ENCODE measurements at regions not wholly inside any gene's neighbourhood (a gene's known extent, or its start where the extent isn't known, plus 50 kb on each side); places are given as distances from the start of the nearest gene placed in this dataset.
"Not testable (repeated sequence)": the region's sequence is repeated elsewhere in the genome, so short reads cannot be mapped to it uniquely, and the experiment has no call there.

DNA sequence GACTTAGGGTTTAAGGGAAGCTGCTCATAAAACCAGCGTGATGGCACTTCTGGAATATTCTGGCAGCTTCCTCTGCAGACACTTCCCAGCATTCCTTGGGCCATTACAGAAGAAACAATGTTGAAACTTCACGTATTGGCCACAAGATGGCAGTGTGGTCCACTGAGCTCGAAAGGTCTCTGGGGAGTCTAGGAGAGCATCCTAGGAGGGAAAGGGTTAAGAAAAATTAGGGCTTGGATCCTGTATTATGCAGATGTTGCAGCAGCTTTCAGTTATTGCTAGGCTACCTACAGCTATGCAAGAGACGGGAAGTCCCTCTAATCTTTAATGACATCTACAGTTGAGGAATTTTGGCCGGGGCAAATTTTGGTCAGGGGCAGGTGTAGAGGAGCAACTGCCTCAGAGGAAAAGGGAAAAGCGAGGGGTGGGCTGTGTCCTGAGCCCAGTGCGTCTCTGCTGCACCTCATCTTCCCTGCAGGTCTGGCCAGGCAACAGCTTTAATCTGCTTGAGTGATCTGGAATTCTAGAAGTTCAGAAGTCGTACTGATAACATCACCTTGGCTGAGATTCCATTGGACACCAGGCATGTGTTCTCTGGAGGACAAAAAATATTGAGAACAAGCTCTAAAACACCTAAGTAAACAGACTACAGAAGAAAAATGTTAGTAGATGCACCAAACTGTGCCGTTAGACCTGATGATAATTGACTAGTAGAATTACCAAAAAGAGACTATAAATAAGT lies 220.8 kb upstream of the PRSS58 start:
- CTCF ChIA-PET, result interaction anchor here (1.1 to 20.2 kb wide), 19 partner anchors 10 to 525 kb away, joined by 3 to 355 read pairs (median 4); no protein-coding TSS in a partner anchor
- H3K4me3 Mint-ChIP-seq, result no peak overlapping the region
- H3K27me3 Mint-ChIP-seq, result no peaks in the 10 kb centered on the region
- no peak overlapping the region for H3K27ac Mint-ChIP-seq
- no peaks in the 10 kb centered on the region for H3K36me3 Mint-ChIP-seq (ENCODE audit: low read depth)
- H3K9me3 Mint-ChIP-seq, result no peaks in the 10 kb centered on the region
- peaks cover 45% of the 10 kb centered on the region for H3K4me1 Mint-ChIP-seq
- POLR2A ChIA-PET, result interaction anchor here (1.2 kb wide), 1 partner anchor 15 kb away, joined by 6 read pairs; no protein-coding TSS in a partner anchor
- peak; percentile 42 for DNase-seq

DNA sequence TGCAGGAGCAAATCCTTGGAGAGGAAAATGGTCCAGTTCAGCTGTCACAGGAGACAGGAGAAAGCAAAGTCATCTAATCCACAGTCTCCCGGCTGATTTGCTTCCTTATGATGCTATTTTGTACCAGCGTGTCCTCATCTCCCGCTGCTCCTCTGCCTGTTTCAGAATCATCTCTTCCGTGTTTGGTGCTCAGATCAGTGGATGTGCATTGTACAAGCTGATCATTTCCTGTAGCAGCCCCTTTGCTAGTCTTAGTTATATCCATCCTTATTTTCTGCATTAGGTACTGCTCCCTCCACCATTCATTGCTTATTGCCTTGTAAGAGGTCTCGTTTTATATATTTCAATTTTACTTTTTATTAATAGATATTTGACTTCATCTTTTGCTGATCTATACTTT lies 219.9 kb upstream of the PRSS58 start:
- H3K4me1 Mint-ChIP-seq, result peaks cover 39% of the 10 kb centered on the region
- ChIA-PET CTCF (interaction anchor here (1.1 to 20.2 kb wide), 15 partner anchors 11 to 333 kb away, joined by 3 to 355 read pairs (median 4); no protein-coding TSS in a partner anchor), POLR2A (interaction anchor here (1.2 kb wide), 1 partner anchor 14 kb away, joined by 6 read pairs; no protein-coding TSS in a partner anchor)
- H3K27ac Mint-ChIP-seq, result peak overlapping the region; percentile 72
- not testable (repeated sequence) for H3K4me3 Mint-ChIP-seq; H3K9me3 Mint-ChIP-seq; H3K27me3 Mint-ChIP-seq; DNase-seq; H3K36me3 Mint-ChIP-seq (ENCODE audit: low read depth)

DNA sequence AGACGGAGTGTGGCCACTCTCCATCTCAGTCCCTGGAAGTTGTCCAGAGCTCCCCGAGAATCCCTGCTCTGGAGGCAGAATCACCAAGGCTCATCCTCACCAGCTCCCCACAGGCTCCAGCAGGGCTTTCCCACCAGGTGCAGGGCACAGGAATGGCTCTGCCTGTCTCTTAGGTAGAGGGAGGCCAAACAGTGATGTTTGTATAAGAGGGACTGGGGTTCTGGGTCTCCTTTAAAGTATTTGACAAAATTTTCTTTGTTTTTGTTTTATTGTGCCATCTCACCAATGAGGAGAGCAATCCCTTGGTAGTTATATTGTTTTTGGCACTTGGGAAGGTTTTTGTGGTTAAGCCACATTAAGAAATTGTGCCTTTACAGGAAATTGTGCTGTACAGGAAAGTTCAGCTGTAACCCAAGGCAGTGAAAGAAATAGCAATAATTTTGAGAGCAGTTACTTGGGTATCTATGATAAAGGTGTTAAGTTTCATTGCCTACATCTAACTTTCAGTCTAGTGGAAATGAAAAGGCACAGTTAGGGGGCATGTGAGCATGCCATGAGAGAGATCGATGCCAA lies 219.3 kb upstream of the PRSS58 start:
- H3K4me3 Mint-ChIP-seq, result peak overlapping the region; percentile 4
- ChIA-PET CTCF (interaction anchor here (1.0 to 20.2 kb wide), 7 partner anchors 12 to 54 kb away, joined by 3 to 355 read pairs (median 9); no protein-coding TSS in a partner anchor), POLR2A (no interaction called here)
- H3K9me3 Mint-ChIP-seq, result no peaks in the 10 kb centered on the region
- no peaks in the 10 kb centered on the region for H3K36me3 Mint-ChIP-seq (ENCODE audit: low read depth)
- peaks cover 4% of the 10 kb centered on the region for H3K27me3 Mint-ChIP-seq
- DNase-seq, result no peak
- peaks cover 33% of the 10 kb centered on the region for H3K4me1 Mint-ChIP-seq
- peak overlapping the region; percentile 72 for H3K27ac Mint-ChIP-seq

DNA sequence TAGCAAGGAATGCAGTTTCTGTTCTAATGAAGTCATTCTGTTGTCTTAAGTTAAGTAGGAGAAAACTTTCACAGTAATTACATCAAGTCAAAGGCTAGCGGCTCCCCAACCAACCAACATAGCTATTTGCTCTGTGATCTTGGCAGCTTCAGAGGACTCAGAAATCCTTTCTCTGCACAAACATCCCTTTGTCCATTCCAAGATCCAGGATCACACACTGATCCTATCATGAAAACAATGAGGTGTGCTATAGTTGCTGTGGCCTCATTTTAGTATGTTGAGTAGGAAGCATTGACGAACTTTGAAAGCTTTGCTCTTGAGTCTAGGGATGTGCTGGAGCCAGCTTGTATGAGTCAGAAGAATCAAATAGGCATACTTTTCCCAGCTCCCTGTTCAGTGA lies 218.2 kb upstream of the PRSS58 start:
- Mint-ChIP-seq H3K9me3 (no peaks in the 10 kb centered on the region), H3K27ac (no peak overlapping the region), H3K4me1 (peaks cover 27% of the 10 kb centered on the region), H3K4me3 (no peak overlapping the region), H3K36me3 (ENCODE audit: low read depth) (no peaks in the 10 kb centered on the region), H3K27me3 (peaks cover 7% of the 10 kb centered on the region)
- CTCF ChIA-PET, result interaction anchor here (0.7 to 20.2 kb wide), 4 partner anchors 11 to 40 kb away, joined by 3 to 355 read pairs (median 20); no protein-coding TSS in a partner anchor
- POLR2A ChIA-PET, result interaction anchor here (1.4 kb wide), 1 partner anchor 13 kb away, joined by 3 read pairs; no protein-coding TSS in a partner anchor
- no peak for DNase-seq

DNA sequence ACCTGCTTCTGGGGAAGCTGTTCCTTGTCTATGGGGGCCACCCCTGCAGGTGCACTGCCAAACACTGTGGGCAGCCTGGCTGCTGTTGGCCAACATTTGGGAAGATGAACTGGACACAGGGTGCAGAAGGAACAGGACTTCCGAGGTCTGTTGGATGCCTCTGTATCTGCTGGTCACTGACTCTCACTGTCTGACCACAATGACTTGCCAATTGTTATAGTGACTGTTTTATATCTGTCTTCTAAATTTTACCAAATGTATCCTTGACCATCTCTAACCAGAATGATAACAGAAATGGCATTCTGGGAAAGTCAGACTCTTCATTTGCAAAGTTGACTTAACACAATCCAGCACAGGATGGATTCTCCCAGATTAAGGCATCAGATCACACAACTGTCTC lies 214.0 kb upstream of the PRSS58 start:
- no peak for DNase-seq
- H3K9me3 Mint-ChIP-seq, result no peaks in the 10 kb centered on the region
- peaks cover 7% of the 10 kb centered on the region for H3K27me3 Mint-ChIP-seq
- no peak overlapping the region for H3K27ac Mint-ChIP-seq
- H3K4me1 Mint-ChIP-seq, result peaks cover 8% of the 10 kb centered on the region
- no peak overlapping the region for H3K4me3 Mint-ChIP-seq
- no peaks in the 10 kb centered on the region for H3K36me3 Mint-ChIP-seq (ENCODE audit: low read depth)
- POLR2A ChIA-PET, result interaction anchor here (0.7 kb wide), 1 partner anchor 23 kb away, joined by 3 read pairs; no protein-coding TSS in a partner anchor
- CTCF ChIA-PET, result interaction anchor here (18.6 to 20.2 kb wide), 2 partner anchors 6 to 7 kb away, joined by 355 read pairs; no protein-coding TSS in a partner anchor

DNA sequence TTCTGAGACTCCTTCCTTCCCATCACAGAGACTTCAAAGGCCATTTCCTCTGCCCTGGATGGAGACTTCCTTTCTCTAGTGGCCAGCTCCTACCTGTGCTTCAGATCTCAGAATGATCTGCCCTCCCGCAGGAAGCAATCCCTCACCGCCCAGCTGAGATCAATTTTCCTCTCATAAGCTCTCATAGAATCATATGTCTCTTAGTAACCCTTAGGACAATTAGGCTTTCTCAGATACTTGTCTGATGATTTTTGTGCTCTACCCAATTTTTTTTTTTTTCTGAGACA lies 212.6 kb upstream of the PRSS58 start:
- no peak overlapping the region for H3K27ac Mint-ChIP-seq
- H3K36me3 Mint-ChIP-seq (ENCODE audit: low read depth), result no peaks in the 10 kb centered on the region
- H3K27me3 Mint-ChIP-seq, result peaks cover 7% of the 10 kb centered on the region
- no peaks in the 10 kb centered on the region for H3K9me3 Mint-ChIP-seq
- no peak overlapping the region for H3K4me3 Mint-ChIP-seq
- POLR2A ChIA-PET, result no interaction called here
- CTCF ChIA-PET, result interaction anchor here (18.6 to 20.2 kb wide), 2 partner anchors 5 to 9 kb away, joined by 355 read pairs; no protein-coding TSS in a partner anchor
- peaks cover 4% of the 10 kb centered on the region for H3K4me1 Mint-ChIP-seq
- DNase-seq, result no peak

DNA sequence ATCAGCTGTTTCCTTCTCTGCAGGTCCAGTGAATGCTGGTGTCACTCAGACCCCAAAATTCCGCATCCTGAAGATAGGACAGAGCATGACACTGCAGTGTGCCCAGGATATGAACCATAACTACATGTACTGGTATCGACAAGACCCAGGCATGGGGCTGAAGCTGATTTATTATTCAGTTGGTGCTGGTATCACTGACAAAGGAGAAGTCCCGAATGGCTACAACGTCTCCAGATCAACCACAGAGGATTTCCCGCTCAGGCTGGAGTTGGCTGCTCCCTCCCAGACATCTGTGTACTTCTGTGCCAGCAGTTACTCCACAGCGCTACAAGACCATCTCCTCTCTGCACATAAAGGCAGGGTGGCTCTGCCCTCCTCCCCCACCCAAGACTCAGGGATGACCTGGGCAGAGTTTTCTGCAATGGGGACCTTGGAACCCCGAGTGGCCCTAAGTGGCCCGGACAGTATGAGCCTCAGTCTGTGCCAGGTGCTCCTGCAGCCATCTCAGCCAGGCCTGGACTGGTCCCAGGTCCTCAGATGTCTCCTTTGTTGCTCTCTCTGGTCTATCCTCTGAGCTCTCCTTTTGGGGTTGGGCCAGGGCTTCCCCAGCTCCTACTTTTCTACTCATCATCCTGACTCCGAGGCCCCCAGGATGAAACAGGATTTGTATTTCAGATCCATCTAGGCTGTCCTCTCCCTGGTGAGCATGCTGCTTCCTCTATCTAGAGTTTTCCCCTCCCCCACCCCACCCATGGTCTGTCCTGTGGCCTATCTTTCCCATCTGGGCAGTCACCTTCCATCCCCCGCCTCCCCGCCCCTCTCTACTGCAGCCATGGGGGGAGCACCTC lies 212.1 kb upstream of the PRSS58 start:
- Mint-ChIP-seq H3K4me3 (no peak overlapping the region), H3K4me1 (peaks cover 6% of the 10 kb centered on the region), H3K9me3 (no peaks in the 10 kb centered on the region), H3K36me3 (ENCODE audit: low read depth) (no peaks in the 10 kb centered on the region), H3K27ac (no peak overlapping the region), H3K27me3 (peaks cover 7% of the 10 kb centered on the region)
- no peak for DNase-seq
- POLR2A ChIA-PET, result no interaction called here
- CTCF ChIA-PET, result interaction anchor here (18.6 to 20.2 kb wide), 2 partner anchors 5 to 9 kb away, joined by 355 read pairs; no protein-coding TSS in a partner anchor

DNA sequence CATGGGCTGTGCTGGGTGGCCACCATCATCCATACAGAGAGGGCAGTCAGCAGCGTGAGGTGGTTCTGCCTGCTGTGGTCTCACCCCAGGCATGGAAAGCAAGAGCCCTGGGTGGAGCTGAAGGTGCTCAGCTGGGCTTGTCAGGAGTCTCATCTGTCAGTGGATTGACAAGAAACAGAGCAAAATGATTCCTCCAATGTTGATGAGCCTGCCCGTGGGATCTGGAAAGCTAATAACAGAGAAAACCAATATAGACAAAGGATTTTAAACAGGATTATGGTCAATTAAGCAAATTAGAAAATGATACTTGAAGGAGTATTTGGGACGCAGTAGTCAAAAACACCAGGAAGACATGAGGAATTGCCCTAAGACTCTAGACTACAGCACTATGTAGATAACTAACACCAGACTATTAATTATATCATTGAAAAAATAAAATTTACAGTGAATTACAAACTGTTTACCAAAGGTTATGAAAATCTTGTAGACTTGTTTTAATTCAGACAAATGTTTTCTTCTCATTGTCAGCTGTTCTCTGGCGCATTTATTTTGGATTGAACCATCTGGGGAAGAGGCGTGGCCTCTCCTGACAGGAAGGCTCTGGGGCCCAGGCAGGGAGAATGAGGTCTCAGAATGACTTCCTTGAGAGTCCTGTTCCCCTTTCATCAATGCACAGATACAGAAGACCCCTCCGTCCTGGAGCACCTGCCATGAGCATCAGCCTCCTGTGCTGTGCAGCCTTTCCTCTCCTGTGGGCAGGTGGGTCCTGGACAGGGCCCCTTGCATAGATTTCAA lies 211.2 kb upstream of the PRSS58 start:
- ChIA-PET POLR2A (no interaction called here), CTCF (interaction anchor here (18.6 to 20.2 kb wide), 2 partner anchors 4 to 10 kb away, joined by 355 read pairs; no protein-coding TSS in a partner anchor)
- H3K27ac Mint-ChIP-seq, result no peak overlapping the region
- no peaks in the 10 kb centered on the region for H3K9me3 Mint-ChIP-seq
- no peaks in the 10 kb centered on the region for H3K36me3 Mint-ChIP-seq (ENCODE audit: low read depth)
- H3K4me1 Mint-ChIP-seq, result peaks cover 10% of the 10 kb centered on the region
- H3K4me3 Mint-ChIP-seq, result no peak overlapping the region
- DNase-seq, result no peak
- H3K27me3 Mint-ChIP-seq, result peaks cover 7% of the 10 kb centered on the region

DNA sequence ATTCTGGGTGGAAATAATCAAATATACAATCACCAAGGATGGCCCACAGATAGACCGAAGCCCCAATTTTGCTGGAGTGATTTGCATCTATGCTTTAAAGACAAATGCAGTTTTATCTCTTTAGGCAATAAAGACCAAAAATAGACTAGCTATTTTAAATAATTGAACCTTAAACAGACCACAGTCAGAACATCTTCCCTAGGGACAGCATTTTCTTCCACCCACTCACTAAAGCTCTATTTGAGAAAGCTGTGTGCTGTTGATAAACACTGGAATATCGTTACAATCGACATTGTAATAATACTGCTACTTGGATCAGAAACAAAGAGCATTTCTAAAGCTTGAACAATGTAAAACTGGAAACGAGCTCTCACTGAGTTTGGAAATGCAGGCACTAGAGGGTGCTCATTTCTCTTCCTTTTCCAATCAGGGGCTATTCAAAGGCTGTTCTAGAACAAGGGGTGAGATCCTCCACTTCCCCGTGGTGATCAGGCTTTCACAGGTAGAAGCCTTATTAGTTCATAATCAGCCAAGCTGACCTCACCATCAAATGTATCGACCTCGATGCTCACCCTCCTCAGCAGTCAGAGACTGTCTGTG lies 209.3 kb upstream of the PRSS58 start:
- not testable (repeated sequence) for H3K27me3 Mint-ChIP-seq; H3K27ac Mint-ChIP-seq; H3K9me3 Mint-ChIP-seq; H3K4me3 Mint-ChIP-seq; H3K36me3 Mint-ChIP-seq (ENCODE audit: low read depth); DNase-seq
- CTCF ChIA-PET, result interaction anchor here (1.0 to 18.6 kb wide), 2 partner anchors 12 to 110 kb away, joined by 3 to 355 read pairs; no protein-coding TSS in a partner anchor
- H3K4me1 Mint-ChIP-seq, result peaks cover 24% of the 10 kb centered on the region
- POLR2A ChIA-PET, result interaction anchor here (1.2 kb wide), 1 partner anchor 16 kb away, joined by 4 read pairs; no protein-coding TSS in a partner anchor

DNA sequence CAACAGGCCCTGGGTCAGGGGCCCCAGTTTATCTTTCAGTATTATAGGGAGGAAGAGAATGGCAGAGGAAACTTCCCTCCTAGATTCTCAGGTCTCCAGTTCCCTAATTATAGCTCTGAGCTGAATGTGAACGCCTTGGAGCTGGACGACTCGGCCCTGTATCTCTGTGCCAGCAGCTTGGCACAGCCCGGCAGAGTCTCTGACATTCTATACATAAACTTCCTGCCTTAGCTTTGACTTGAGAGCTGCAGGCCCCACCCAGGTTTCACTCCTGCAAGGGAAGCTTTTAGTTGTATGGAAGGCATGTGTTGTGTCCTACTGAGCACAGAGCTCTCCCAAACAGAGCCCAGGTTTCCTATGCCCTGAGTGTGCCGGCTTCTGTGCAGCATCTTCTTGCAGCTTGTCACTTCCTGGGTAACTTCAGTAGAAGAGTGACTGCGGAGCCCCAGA lies 205.6 kb upstream of the PRSS58 start:
- ChIA-PET POLR2A (interaction anchor here (0.6 to 2.4 kb wide), 9 partner anchors 9 to 345 kb away, joined by 3 to 24 read pairs (median 4); no protein-coding TSS in a partner anchor), CTCF (interaction anchor here (0.7 to 18.6 kb wide), 15 partner anchors 9 to 539 kb away, joined by 3 to 355 read pairs (median 4); no protein-coding TSS in a partner anchor)
- peak overlapping the region; percentile 83 for H3K27ac Mint-ChIP-seq
- peaks cover 39% of the 10 kb centered on the region for H3K4me1 Mint-ChIP-seq
- H3K27me3 Mint-ChIP-seq, result peaks cover 4% of the 10 kb centered on the region
- peak overlapping the region; percentile 70 for H3K4me3 Mint-ChIP-seq
- peak; percentile 39 for DNase-seq
- no peaks in the 10 kb centered on the region for H3K9me3 Mint-ChIP-seq
- no peaks in the 10 kb centered on the region for H3K36me3 Mint-ChIP-seq (ENCODE audit: low read depth)

DNA sequence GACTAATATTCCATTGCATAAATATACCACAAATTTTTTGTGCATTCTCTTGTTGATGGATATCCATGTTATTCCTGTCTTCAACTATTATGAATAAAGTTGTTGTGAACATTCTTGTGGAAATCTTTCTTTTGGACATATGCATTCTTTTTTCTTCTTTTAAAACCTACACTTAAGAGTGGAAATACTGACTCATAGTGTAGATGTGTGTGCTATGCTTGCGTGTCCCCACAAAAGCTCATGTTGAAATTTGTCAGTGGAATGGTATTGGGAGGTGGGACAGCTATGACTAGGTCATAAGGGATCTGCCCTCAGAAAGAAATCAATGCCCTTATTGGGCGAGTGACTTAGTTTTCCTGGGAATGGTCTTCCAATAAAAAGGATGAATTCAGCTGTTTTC lies 203.6 kb upstream of the PRSS58 start:
- ChIA-PET CTCF (interaction anchor here (1.0 to 18.6 kb wide), 6 partner anchors 9 to 78 kb away, joined by 3 to 355 read pairs (median 5); no protein-coding TSS in a partner anchor), POLR2A (interaction anchor here (1.0 to 1.6 kb wide), 2 partner anchors 18 to 21 kb away, joined by 3 read pairs; no protein-coding TSS in a partner anchor)

More for the DNA sequence above, 203.6 kb upstream of the PRSS58 start:
- Mint-ChIP-seq H3K4me1 (peaks cover 44% of the 10 kb centered on the region), H3K36me3 (ENCODE audit: low read depth) (no peaks in the 10 kb centered on the region), H3K27ac (no peak overlapping the region), H3K9me3 (no peaks in the 10 kb centered on the region), H3K4me3 (no peak overlapping the region), H3K27me3 (peaks cover 6% of the 10 kb centered on the region)
- DNase-seq, result no peak

Measured in activated CD4-positive, alpha-beta memory T cell treated with anti-CD3 and anti-CD28 coated beads, Interleukin-2, amount 10 ng/mL, durations not matched to agents 7 days and 5 days (primary cell).